GM23248 (cell line): ENCODE measurements at regions not wholly inside any gene's neighbourhood (a gene's known extent, or its start where the extent isn't known, plus 50 kb on each side); places are given as distances from the start of the nearest gene placed in this dataset.

Experiments used
- EZH2 ChIP-seq: fragments of 200-600 bp; sonication (generic); IDR thresholded peaks from 2 replicates; pipeline ENCODE4 v1.6.1; 2018; ENCODE audit warnings: antibody characterized with exemption, mild to moderate bottlenecking; ENCODE audit not compliant: insufficient read depth, poor library complexity, severe bottlenecking
- EZH2phosphoT487 ChIP-seq: fragments of 200-600 bp; sonication (generic); IDR thresholded peaks from 2 replicates; pipeline ENCODE4 v1.6.1; 2018; ENCODE audit warnings: antibody characterized with exemption, moderate library complexity, mild to moderate bottlenecking, low read depth; ENCODE audit not compliant: insufficient read depth

DNA sequence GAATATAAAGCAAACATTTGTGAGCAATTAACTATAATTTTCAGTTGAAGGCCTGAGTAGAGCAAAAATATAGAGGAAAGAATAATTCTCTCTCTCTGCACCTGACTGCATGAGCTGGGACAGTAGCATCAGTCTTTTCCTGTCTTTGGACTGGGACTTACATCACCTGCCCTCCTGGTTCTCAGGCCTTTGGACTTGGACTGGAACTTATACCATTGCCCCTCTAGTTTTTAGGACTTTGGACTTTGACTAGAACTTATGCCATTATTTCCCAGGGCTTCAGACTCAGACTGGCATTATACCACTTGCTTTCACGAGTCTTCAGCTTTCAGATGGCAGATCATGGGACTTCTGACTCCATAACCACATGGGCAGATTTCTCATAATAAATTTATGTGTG, 81.0 kb upstream of the SLC25A13 start:
- TF ChIP-seq EZH2 = no peak
- TF ChIP-seq EZH2phosphoT487 = no peak
